PFSK-1 (cell line): ENCODE measurements at regions not wholly inside any gene's neighbourhood (a gene's known extent, or its start where the extent isn't known, plus 50 kb on each side); places are given as distances from the start of the nearest gene placed in this dataset.

Experiments
- FOXP2 ChIP-seq: optimal IDR thresholded peaks from 2 replicates; pipeline ENCODE3; 2011; ENCODE audit warnings: borderline replicate concordance, control low read depth, inconsistent platforms; ENCODE audit not compliant: insufficient read depth; ENCODE audit errors: extremely low read length, extremely low read depth
- POLR2AphosphoS5 ChIP-seq: IDR thresholded peaks from 2 replicates; pipeline ENCODE4 v1.6.1; 2012; ENCODE audit warnings: low read depth, mild to moderate bottlenecking, control low read depth, low read length, moderate library complexity
- SIN3A ChIP-seq: IDR thresholded peaks from 2 replicates; pipeline ENCODE4 v1.6.1; 2012; ENCODE audit warnings: mild to moderate bottlenecking, low read length, moderate library complexity, borderline replicate concordance; ENCODE audit not compliant: insufficient read depth
- TAF1 ChIP-seq: IDR thresholded peaks from 2 replicates; pipeline ENCODE4 v1.6.1; 2012; ENCODE audit warnings: low read length, control low read depth, borderline replicate concordance; ENCODE audit not compliant: insufficient read depth

DNA sequence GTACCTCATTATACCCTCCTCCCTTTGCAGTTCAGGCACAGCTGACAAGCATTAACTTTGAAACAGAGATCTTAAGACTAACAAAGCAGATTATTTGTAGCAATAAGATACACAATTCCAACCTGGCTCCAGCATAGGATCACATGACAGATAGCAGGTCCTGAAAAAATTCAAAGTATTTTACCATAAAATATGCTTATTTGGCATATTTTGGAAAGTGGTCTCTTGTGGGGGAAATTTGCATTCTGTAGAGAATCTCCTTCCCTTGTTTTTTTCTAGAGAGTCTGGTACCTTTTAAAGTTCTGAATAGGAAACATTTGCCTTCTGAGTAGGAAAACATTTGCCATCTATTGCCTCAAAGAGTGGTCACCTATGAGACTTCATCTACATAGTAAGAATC, 212.8 kb upstream of the SH3BP4 start:
- TF ChIP-seq POLR2AphosphoS5 = no peak
- TF ChIP-seq SIN3A = no peak
- TF ChIP-seq FOXP2 = no peak
- TF ChIP-seq TAF1 = no peak
